SU-DHL-6 (cell line): ENCODE measurements at regions not wholly inside any gene's neighbourhood (a gene's known extent, or its start where the extent isn't known, plus 50 kb on each side); places are given as distances from the start of the nearest gene placed in this dataset.

Experiments
- CTCF ChIP-seq: fragments of 200-600 bp; sonication (generic); IDR thresholded peaks from one replicate; pipeline ENCODE4 v1.5.1; 2017; ENCODE audit warnings: antibody characterized with exemption, mild to moderate bottlenecking, low read length, moderate library complexity; ENCODE audit not compliant: insufficient read depth, poor library complexity, severe bottlenecking
- EZH2phosphoT487 ChIP-seq: fragments of 200-600 bp; sonication (generic), shearing (Covaris generic); conservative IDR thresholded peaks from 2 replicates; pipeline ENCODE4 v1.6.1; 2018; ENCODE audit warnings: mild to moderate bottlenecking, antibody characterized with exemption, low read length, moderate library complexity, mixed read lengths

DNA sequence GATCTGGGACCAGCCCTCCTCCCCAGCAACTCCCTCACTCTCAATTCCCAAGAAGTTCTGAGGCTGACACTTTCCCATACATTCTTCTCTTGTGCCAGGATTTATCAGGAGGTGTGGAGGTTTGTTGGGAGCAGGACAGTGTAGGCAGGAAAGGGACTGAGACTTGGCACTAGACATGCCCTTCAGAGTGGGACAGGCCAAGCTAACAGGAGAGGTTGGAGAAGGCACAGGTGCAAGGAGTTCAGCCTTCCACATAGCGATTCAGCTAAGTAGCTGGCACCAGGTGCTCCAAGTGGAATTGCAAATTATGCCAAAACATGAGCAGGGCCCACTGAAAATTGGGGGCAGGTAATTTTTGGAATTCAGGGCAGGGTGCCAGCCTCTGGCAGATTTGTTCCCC is 83.0 kb upstream of the DUSP10 start:
- no peak for TF ChIP-seq CTCF
- no peak for TF ChIP-seq EZH2phosphoT487
